OCI-LY1 (cell line): ENCODE measurements at regions not wholly inside any gene's neighbourhood (a gene's known extent, or its start where the extent isn't known, plus 50 kb on each side); places are given as distances from the start of the nearest gene placed in this dataset.

Experiments
- H2AFZ ChIP-seq: fragments of 200-600 bp; sonication (generic), shearing (Covaris generic); 2 replicates; pipeline ENCODE4 v1.6.0; 2014; ENCODE audit warnings: antibody characterized with exemption, mild to moderate bottlenecking, low read length
- H3F3A ChIP-seq: fragments of 200-600 bp; sonication (generic), shearing (Covaris generic); 2 replicates; pipeline ENCODE4 v1.6.0; 2014; ENCODE audit warnings: mild to moderate bottlenecking, antibody characterized with exemption, low read length, moderate library complexity; ENCODE audit not compliant: insufficient read depth
- H3K27ac ChIP-seq: fragments of 200-600 bp; sonication (generic); 2 replicates; pipeline ENCODE4 v1.5.1; 2014; ENCODE audit warnings: low read length, mixed run types, mild to moderate bottlenecking, low read depth; ENCODE audit not compliant: poor library complexity, severe bottlenecking
- H3K27me3 ChIP-seq: fragments of 200-600 bp; sonication (generic); 2 replicates; pipeline ENCODE4 v1.6.0; 2014; ENCODE audit warnings: antibody characterized with exemption, mild to moderate bottlenecking, low read length, moderate library complexity; ENCODE audit not compliant: insufficient read depth
- H3K36me3 ChIP-seq: fragments of 200-600 bp; sonication (generic); 2 replicates; pipeline ENCODE4 v1.6.1; 2014; ENCODE audit warnings: mild to moderate bottlenecking, antibody characterized with exemption, low read length, moderate library complexity, mixed read lengths; ENCODE audit not compliant: insufficient read depth
- H3K4me1 ChIP-seq: fragments of 200-600 bp; sonication (generic); 2 replicates; pipeline ENCODE4 v1.5.1; 2014; ENCODE audit warnings: mild to moderate bottlenecking, low read length, moderate library complexity; ENCODE audit not compliant: insufficient read depth, severe bottlenecking
- H3K4me2 ChIP-seq: fragments of 200-600 bp; sonication (generic), shearing (Covaris generic); 2 replicates; pipeline ENCODE4 v1.6.1; 2014; ENCODE audit warnings: low read length
- H3K4me3 ChIP-seq: fragments of 200-600 bp; sonication (generic); 2 replicates; pipeline ENCODE4 v1.5.1; 2014; ENCODE audit warnings: low read length, low read depth, mild to moderate bottlenecking, mixed read lengths; ENCODE audit not compliant: poor library complexity, severe bottlenecking
- H3K79me2 ChIP-seq: fragments of 200-600 bp; shearing (Covaris generic); 2 replicates; pipeline ENCODE4 v1.6.1; 2016; ENCODE audit warnings: mixed run types, low read length, mixed read lengths; ENCODE audit not compliant: insufficient read depth
- H3K9ac ChIP-seq: fragments of 200-600 bp; sonication (generic), shearing (Covaris generic); 2 replicates; pipeline ENCODE4 v1.6.1; 2014; ENCODE audit warnings: mild to moderate bottlenecking, low read length, mixed read lengths
- H3K9me2 ChIP-seq: fragments of 200-600 bp; sonication (generic), shearing (Covaris generic); 2 replicates; pipeline ENCODE4 v1.6.1; 2014; ENCODE audit warnings: low read depth, mild to moderate bottlenecking, low read length, mixed read lengths
- H3K9me3 ChIP-seq: fragments of 200-600 bp; shearing (Covaris generic); 2 replicates; pipeline ENCODE4 v1.6.1; 2014; ENCODE audit warnings: low read length, mixed read lengths
- H4K20me1 ChIP-seq: fragments of 200-600 bp; sonication (generic), shearing (Covaris generic); 2 replicates; pipeline ENCODE4 v1.6.0; 2016; ENCODE audit warnings: mild to moderate bottlenecking, low read length; ENCODE audit not compliant: insufficient read depth
- CTCF ChIP-seq: fragments of 200-600 bp; sonication (generic), shearing (Covaris generic); IDR thresholded peaks from 2 replicates; pipeline ENCODE4 v1.5.1; 2017; ENCODE audit warnings: mild to moderate bottlenecking, antibody characterized with exemption, low read length, moderate library complexity, mixed read lengths
- EZH2 ChIP-seq: fragments of 200-600 bp; sonication (generic), shearing (Covaris generic); IDR thresholded peaks from 2 replicates; pipeline ENCODE4 v1.8.0; 2017; ENCODE audit warnings: borderline replicate concordance, mixed run types, mild to moderate bottlenecking, antibody characterized with exemption, low read length, moderate library complexity, mixed read lengths

DNA sequence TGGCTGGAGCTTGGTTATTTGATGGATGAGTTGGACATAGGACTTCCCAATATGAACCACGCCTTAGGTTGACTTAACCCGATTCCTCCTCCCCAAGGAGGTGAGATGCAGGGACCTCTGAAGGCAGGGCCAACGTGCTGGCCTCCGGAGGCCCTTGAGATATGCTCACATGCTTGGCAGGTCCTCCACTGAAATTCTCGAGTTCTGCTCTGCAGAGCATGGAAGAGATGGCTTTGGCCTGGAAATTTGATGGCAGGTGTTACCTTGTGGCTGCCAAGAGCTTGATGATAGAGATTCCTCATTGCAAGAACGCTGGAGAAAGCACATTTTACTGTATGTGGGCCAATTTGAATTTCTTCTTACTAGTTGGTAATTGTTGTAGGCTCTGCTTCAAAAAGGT is 117.4 kb upstream of the LIMCH1 start:
- no peak overlapping the region for H2AFZ ChIP-seq
- H3K4me2 ChIP-seq: no peak overlapping the region
- H3K79me2 ChIP-seq: no peaks in the 10 kb centered on the region

DNA sequence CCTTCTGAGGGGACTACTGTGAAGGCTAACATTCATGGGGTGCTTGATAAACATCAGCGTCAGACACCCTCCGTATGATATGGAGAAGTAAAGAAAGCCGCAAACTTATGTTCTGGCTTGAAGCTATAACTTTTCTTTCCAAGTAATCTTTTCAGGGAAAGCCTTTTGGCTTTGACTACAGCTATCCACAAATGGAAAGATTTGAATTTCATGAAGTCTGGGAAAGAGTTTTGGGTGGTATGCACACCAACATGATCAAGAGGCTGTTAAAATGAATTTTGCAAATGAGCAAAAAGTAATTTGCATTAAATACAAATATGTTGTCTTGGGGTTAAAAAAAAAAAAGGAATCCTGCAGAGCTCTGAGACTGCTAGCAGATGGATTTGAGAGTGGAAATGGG is 114.8 kb upstream of the LIMCH1 start:
- H3K4me1 ChIP-seq: no peaks in the 10 kb centered on the region
- no peaks in the 10 kb centered on the region for H3K9me3 ChIP-seq
- no peaks in the 10 kb centered on the region for H3F3A ChIP-seq
- H3K27ac ChIP-seq: no peak overlapping the region
- H4K20me1 ChIP-seq: no peaks in the 10 kb centered on the region
- no peak for TF ChIP-seq EZH2
- TF ChIP-seq CTCF: no peak
- H3K4me3 ChIP-seq: no peak overlapping the region
- H3K9ac ChIP-seq: no peak overlapping the region
- H3K4me2 ChIP-seq: no peak overlapping the region
- H3K9me2 ChIP-seq: no peaks in the 10 kb centered on the region
- H2AFZ ChIP-seq: no peak overlapping the region
- H3K36me3 ChIP-seq: no peaks in the 10 kb centered on the region
- no peaks in the 10 kb centered on the region for H3K79me2 ChIP-seq
- H3K27me3 ChIP-seq: no peaks in the 10 kb centered on the region

More for the DNA sequence above, 117.4 kb upstream of the LIMCH1 start:
- Histone ChIP-seq H3K27me3 (no peaks in the 10 kb centered on the region), H3K4me3 (no peak overlapping the region), H3K9me2 (no peaks in the 10 kb centered on the region), H3K9ac (no peak overlapping the region), H3F3A (no peaks in the 10 kb centered on the region), H3K9me3 (no peaks in the 10 kb centered on the region), H4K20me1 (no peaks in the 10 kb centered on the region), H3K27ac (no peak overlapping the region), H3K36me3 (no peaks in the 10 kb centered on the region), H3K4me1 (no peaks in the 10 kb centered on the region)
- no peak for TF ChIP-seq EZH2
- no peak for TF ChIP-seq CTCF

DNA sequence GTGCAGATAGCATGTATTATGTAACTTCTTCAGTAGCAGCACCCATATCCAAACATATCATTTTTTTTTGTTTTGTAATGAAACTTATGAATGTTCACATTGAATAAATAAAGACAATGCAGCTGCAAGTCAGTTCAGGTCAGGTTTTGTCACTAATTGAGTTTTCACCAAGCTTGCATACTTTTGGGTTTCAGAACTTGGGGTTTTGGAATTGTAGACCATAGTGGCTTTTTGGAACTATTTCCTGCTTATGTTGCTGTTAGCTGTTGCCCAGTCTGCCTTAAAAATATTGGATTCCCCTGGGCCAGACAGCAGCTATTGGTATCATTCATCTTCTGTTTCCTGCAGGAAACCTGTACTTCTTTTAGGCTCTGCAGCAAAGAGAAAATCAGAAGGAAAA is 113.4 kb upstream of the LIMCH1 start:
- H3K9me2 ChIP-seq: no peaks in the 10 kb centered on the region
- no peak overlapping the region for H3K4me3 ChIP-seq
- H3K79me2 ChIP-seq: no peaks in the 10 kb centered on the region
- no peak overlapping the region for H2AFZ ChIP-seq
- no peaks in the 10 kb centered on the region for H3K4me1 ChIP-seq
- H3K4me2 ChIP-seq: no peak overlapping the region
- H3K9me3 ChIP-seq: no peaks in the 10 kb centered on the region
- H3K27ac ChIP-seq: no peak overlapping the region
- no peaks in the 10 kb centered on the region for H4K20me1 ChIP-seq
- TF ChIP-seq CTCF (no peak), EZH2 (no peak)
- H3K27me3 ChIP-seq: no peaks in the 10 kb centered on the region
- no peak overlapping the region for H3K9ac ChIP-seq
- H3K36me3 ChIP-seq: no peaks in the 10 kb centered on the region
- H3F3A ChIP-seq: no peaks in the 10 kb centered on the region
